HepG2 (cell line): ENCODE measurements at regions not wholly inside any gene's neighbourhood (a gene's known extent, or its start where the extent isn't known, plus 50 kb on each side); places are given as distances from the start of the nearest gene placed in this dataset.

ENCODE experiments used
- ATAC-seq: fragments of 200-7000 bp; cut with Tn5 transposase; 3 replicates; pipeline ENCODE4 v1.9.1; 2020; ENCODE audit warnings: mild to moderate bottlenecking, moderate library complexity
- BruUV-seq: library from RNA; stranded (reverse); fragments of 400-500 nt; replicated peaks from 2 replicates; lab custom pipeline; 2021; lab: Mats Ljungman, UMichigan
- CTCF ChIA-PET: fragments of 300-600 bp; formaldehyde crosslinking; extraction: SDS; loops from one replicate; lab custom pipeline; 2021; ENCODE audit warnings: low total read pairs, inconsistent platforms, low intra/inter-chr PET ratio; lab: Yijun Ruan, JAX
- POLR2A ChIA-PET: fragments of 350-600 bp; sonication (Branson Sonifier 250); formaldehyde crosslinking; loops from one replicate; lab custom pipeline; 2020; ENCODE audit warnings: antibody characterized with exemption, inconsistent platforms; lab: Yijun Ruan, JAX
- DNase-seq: peaks from one replicate; pipeline ENCODE4 v3.0.0-alpha.2; 2015; ENCODE audit warnings: low spot score
- FAIRE-seq: peaks from 3 replicates; lab custom pipeline; 2011; peaks lifted over from hg19 to GRCh38; lab: Jason Lieb, UNC
- H2AFZ ChIP-seq: one replicate; pipeline ENCODE4 v1.6.1; 2011; ENCODE audit warnings: low read length, inconsistent platforms
- H3K27ac ChIP-seq: fragments of 300-600 bp; 3 replicates; pipeline ENCODE4 v1.8.0; 2011; ENCODE audit warnings: mixed run types, mild to moderate bottlenecking, mixed read lengths, low read length, inconsistent platforms; ENCODE audit not compliant: insufficient read depth; ENCODE audit errors: extremely low read length
- H3K27me3 ChIP-seq, 2 experiments: fragments of 200-600 bp in 1 of 2; 2 replicates in 1 of 2; 3 replicates in 1 of 2; pipeline versions ENCODE4 v1.6.0 to v1.8.0; 2011; ENCODE audit warnings: low read length in 2 of 2, mild to moderate bottlenecking in 2 of 2, moderate library complexity in 2 of 2, inconsistent platforms in 1 of 2; ENCODE audit not compliant: insufficient read depth in 2 of 2, control insufficient read depth in 1 of 2
- H3K36me3 ChIP-seq, 2 experiments: fragments of 200-600 bp in 1 of 2; replicated peaks in 1 of 2; 2 replicates in 1 of 2; 3 replicates in 1 of 2; pipeline versions ENCODE4 v1.5.1 to v1.8.0; 2011; ENCODE audit warnings: low read length in 2 of 2, inconsistent platforms in 1 of 2; ENCODE audit not compliant: insufficient read depth in 2 of 2, control insufficient read depth in 1 of 2
- H3K4me1 ChIP-seq: 2 replicates; pipeline ENCODE4 v1.5.1; 2012; ENCODE audit warnings: low read length, inconsistent platforms; ENCODE audit not compliant: insufficient read depth
- H3K4me2 ChIP-seq: 2 replicates; pipeline ENCODE4 v1.6.0; 2011; ENCODE audit warnings: low read depth, low read length, inconsistent platforms
- H3K4me3 ChIP-seq, 3 experiments: fragments of 200-600 bp in 1 of 3; sonication (generic), shearing (Covaris generic) in 1 of 3; replicated peaks in 1 of 3; 2 replicates each; pipeline ENCODE4 v1.5.1; 2011 to 2016; ENCODE audit warnings: low read length in 3 of 3, inconsistent platforms in 2 of 3, low read depth in 2 of 3, mild to moderate bottlenecking in 2 of 3, control low read depth in 1 of 3, mixed read lengths in 1 of 3; ENCODE audit not compliant: insufficient read depth in 1 of 3
- H3K79me2 ChIP-seq: one replicate; pipeline ENCODE4 v1.6.1; 2011; ENCODE audit warnings: low read length, inconsistent platforms; ENCODE audit not compliant: insufficient read depth
- H3K9ac ChIP-seq: 2 replicates; pipeline ENCODE4 v1.6.0; 2011; ENCODE audit warnings: mild to moderate bottlenecking, low read depth, low read length, inconsistent platforms; ENCODE audit not compliant: insufficient read depth
- H3K9me3 ChIP-seq: 2 replicates; pipeline ENCODE4 v1.5.1; 2012; ENCODE audit warnings: mild to moderate bottlenecking, low read length
- H4K20me1 ChIP-seq: 2 replicates; pipeline ENCODE4 v1.6.0; 2011; ENCODE audit warnings: inconsistent platforms, mild to moderate bottlenecking, low read length, moderate library complexity; ENCODE audit not compliant: insufficient read depth
- ATM ChIP-seq: fragments of 450-650 bp; IDR thresholded peaks from 2 replicates; pipeline ENCODE4 v1.7.1; 2017; ENCODE audit warnings: mild to moderate bottlenecking, borderline replicate concordance
- HHEX ChIP-seq: IDR thresholded peaks from 2 replicates; pipeline ENCODE4 v1.6.1; 2016; ENCODE audit warnings: control low read depth
- NBN ChIP-seq: fragments of 450-650 bp; conservative IDR thresholded peaks from 2 replicates; pipeline ENCODE4 v1.6.1; 2017
- REL ChIP-seq: sonication (generic); formaldehyde crosslinking; conservative IDR thresholded peaks from 2 replicates; pipeline ENCODE4 v1.8.0; 2022; ENCODE audit warnings: mild to moderate bottlenecking, missing genetic modification reagents, moderate library complexity
- SAP130 ChIP-seq: IDR thresholded peaks from 2 replicates; pipeline ENCODE4 v1.6.1; 2016; ENCODE audit warnings: low read depth
- SRY ChIP-seq: sonication (generic); formaldehyde crosslinking; IDR thresholded peaks from 2 replicates; pipeline ENCODE4 v1.8.0; 2022; ENCODE audit warnings: mild to moderate bottlenecking, missing genetic modification reagents
- TEF ChIP-seq: sonication (generic); formaldehyde crosslinking; IDR thresholded peaks from 2 replicates; pipeline ENCODE4 v1.5.0; 2020; ENCODE audit warnings: missing genetic modification reagents
- TFAP4 ChIP-seq: sonication (generic); IDR thresholded peaks from 2 replicates; pipeline ENCODE4 v1.6.1; 2016; ENCODE audit warnings: low read depth, borderline replicate concordance
- UBTF ChIP-seq: sonication (generic); formaldehyde crosslinking; IDR thresholded peaks from 2 replicates; pipeline ENCODE4 v1.4.0; 2020; ENCODE audit warnings: mild to moderate bottlenecking, missing genetic modification reagents
- YEATS2 ChIP-seq: sonication (generic); formaldehyde crosslinking; IDR thresholded peaks from 2 replicates; pipeline ENCODE4 v1.4.0; 2020; ENCODE audit warnings: missing genetic modification reagents, borderline replicate concordance
- ZNF367 ChIP-seq: sonication (generic); formaldehyde crosslinking; IDR thresholded peaks from 2 replicates; pipeline ENCODE4 v1.4.0; 2020; ENCODE audit warnings: missing genetic modification reagents, borderline replicate concordance
- ZNF407 ChIP-seq: sonication (generic); formaldehyde crosslinking; IDR thresholded peaks from one replicate; pipeline ENCODE4 v1.5.1; 2020; ENCODE audit warnings: mild to moderate bottlenecking, missing genetic modification reagents; ENCODE audit errors: not compliant biosample characterization
- ZNF501 ChIP-seq: sonication (generic); formaldehyde crosslinking; IDR thresholded peaks from 2 replicates; pipeline ENCODE4 v1.5.1; 2020; ENCODE audit warnings: mild to moderate bottlenecking, moderate library complexity, missing genetic modification reagents
- ZNF672 ChIP-seq: sonication (generic); formaldehyde crosslinking; IDR thresholded peaks from 2 replicates; pipeline ENCODE4 v1.8.1; 2022; ENCODE audit warnings: missing genetic modification reagents
- ZNF891 ChIP-seq: sonication (generic); formaldehyde crosslinking; IDR thresholded peaks from 2 replicates; pipeline ENCODE4 v1.5.0; 2020; ENCODE audit warnings: mild to moderate bottlenecking, missing genetic modification reagents
- WGBS: methylation state at CpG from one replicate; pipeline ENCODE4 v1.1.6; 2017; ENCODE audit warnings: low lambda C conversion rate; 5-methylcytosine and 5-hydroxymethylcytosine counted together
- in situ Hi-C: cut with HindIII; loops from 2 replicates; pipeline ENCODE4 v1.10.0; 2017; ENCODE audit warnings: low pct_unique_long_range_greater_than_20kb; ENCODE audit not compliant: extremely low pct_ligation_motif_present
- intact Hi-C: fragments of 100-400 bp; cut with micrococcal nuclease; formaldehyde crosslinking; loops from one replicate; pipeline ENCODE4 v1.10.0; 2022; ENCODE audit not compliant: unreplicated experiment

GRCh38 chr7:25753837-25754236 lies 398.2 kb upstream of the NFE2L3 start:
- H3K4me1 ChIP-seq = no peaks in the 10 kb centered on the region
- no peak overlapping the region for H2AFZ ChIP-seq
- H3K79me2 ChIP-seq = no peaks in the 10 kb centered on the region
- no peaks in the 10 kb centered on the region for H3K36me3 ChIP-seq
- ChIA-PET POLR2A (no interaction called here), CTCF (no interaction called here)
- no peak overlapping the region for H3K4me2 ChIP-seq
- in situ Hi-C loops (no loop called here), intact Hi-C loops (no loop called here)
- ATAC-seq (no peak), DNase-seq (no peak), FAIRE-seq (no peak)
- no peak overlapping the region for H3K9ac ChIP-seq
- BruUV-seq = no TSS peak
- H3K9me3 ChIP-seq = no peaks in the 10 kb centered on the region
- WGBS = 18% methylated on average over 6 of the region's 10 CpGs
- no peak overlapping the region for H3K4me3 ChIP-seq
- no peaks in the 10 kb centered on the region for H4K20me1 ChIP-seq
- H3K27me3 ChIP-seq = peaks cover 0 to 37% of the 10 kb centered on the region in 2 experiments; a peak in 2 of 5 replicates
- no peak overlapping the region for H3K27ac ChIP-seq
- TF ChIP-seq TEF (CRISPR knock-in tag) (no peak), ATM (no peak), SAP130 (CRISPR knock-in tag) (no peak), UBTF (CRISPR knock-in tag) (no peak), YEATS2 (CRISPR knock-in tag) (no peak), NBN (no peak), SRY (CRISPR knock-in tag) (no peak), HHEX (CRISPR knock-in tag) (no peak), ZNF501 (CRISPR knock-in tag) (no peak), TFAP4 (no peak), ZNF407 (no peak), ZNF672 (CRISPR knock-in tag) (no peak), ZNF367 (CRISPR knock-in tag) (no peak), ZNF891 (no peak), REL (CRISPR knock-in tag) (no peak)
